Mesendoderm (in vitro differentiated cells): ENCODE measurements at regions not wholly inside any gene's neighbourhood (a gene's known extent, or its start where the extent isn't known, plus 50 kb on each side); places are given as distances from the start of the nearest gene placed in this dataset.

Source experiments
- DNase-seq: peaks from one replicate; pipeline ENCODE4 v3.0.0; 2013
- H2AK5ac ChIP-seq: 2 replicates; pipeline ENCODE4 v1.6.1; 2013; ENCODE audit warnings: low read length, inconsistent platforms
- H2BK120ac ChIP-seq: 2 replicates; pipeline ENCODE4 v1.6.1; 2013; ENCODE audit warnings: low read depth, mild to moderate bottlenecking, low read length, moderate library complexity, mixed read lengths
- H2BK15ac ChIP-seq: replicated peaks from 2 replicates; pipeline ENCODE4 v1.6.1; 2013; ENCODE audit warnings: low read depth, mild to moderate bottlenecking, moderate library complexity
- H2BK5ac ChIP-seq: 2 replicates; pipeline ENCODE4 v1.6.1; 2013; ENCODE audit warnings: low read length, inconsistent platforms
- H3K18ac ChIP-seq: 2 replicates; pipeline ENCODE4 v1.6.1; 2013; ENCODE audit warnings: mild to moderate bottlenecking, low read length, mixed read lengths
- H3K23ac ChIP-seq: one replicate; pipeline ENCODE4 v1.6.1; 2013; ENCODE audit warnings: low read length
- H3K27ac ChIP-seq: 2 replicates; pipeline ENCODE4 v1.5.1; 2013; ENCODE audit warnings: low read depth, mild to moderate bottlenecking, inconsistent platforms, low read length, moderate library complexity
- H3K27me3 ChIP-seq: 2 replicates; pipeline ENCODE4 v1.6.1; 2013; ENCODE audit warnings: low read length, control low read depth, mild to moderate bottlenecking, inconsistent platforms; ENCODE audit not compliant: insufficient read depth, poor library complexity
- H3K36me3 ChIP-seq: 2 replicates; pipeline ENCODE4 v1.6.1; 2013; ENCODE audit warnings: low read length, inconsistent platforms; ENCODE audit not compliant: control insufficient read depth, insufficient read depth
- H3K4ac ChIP-seq: one replicate; pipeline ENCODE4 v1.6.1; 2013; ENCODE audit warnings: low read depth, mild to moderate bottlenecking, low read length, moderate library complexity
- H3K4me1 ChIP-seq: 2 replicates; pipeline ENCODE4 v1.6.1; 2013; ENCODE audit warnings: low read depth, low read length, inconsistent platforms; ENCODE audit not compliant: control insufficient read depth
- H3K4me2 ChIP-seq: 2 replicates; pipeline ENCODE4 v1.6.1; 2013; ENCODE audit warnings: low read length
- H3K4me3 ChIP-seq: 2 replicates; pipeline ENCODE4 v1.5.1; 2013; ENCODE audit warnings: mild to moderate bottlenecking, low read length
- H3K56ac ChIP-seq: one replicate; pipeline ENCODE4 v1.6.1; 2013; ENCODE audit warnings: low read length
- H3K79me1 ChIP-seq: 2 replicates; pipeline ENCODE4 v1.6.1; 2013; ENCODE audit warnings: low read length, inconsistent platforms
- H3K79me2 ChIP-seq: 2 replicates; pipeline ENCODE4 v1.6.1; 2013; ENCODE audit warnings: mild to moderate bottlenecking, low read length; ENCODE audit not compliant: control insufficient read depth, insufficient read depth
- H3K9ac ChIP-seq: 2 replicates; pipeline ENCODE4 v1.6.1; 2013; ENCODE audit warnings: low read length, inconsistent platforms
- H4K5ac ChIP-seq: one replicate; pipeline ENCODE4 v1.6.1; 2013; ENCODE audit warnings: low read length
- H4K8ac ChIP-seq: one replicate; pipeline ENCODE4 v1.6.1; 2013; ENCODE audit warnings: low read depth, mild to moderate bottlenecking, control low read depth, low read length, moderate library complexity
- WGBS: extraction: QIAGEN DNeasy Blood & Tissue Kit; methylation state at CpG from one replicate; pipeline ENCODE4 v1.1.7; 2013; ENCODE audit warnings: low lambda C conversion rate, missing lambda C conversion rate; ENCODE audit not compliant: insufficient coverage; ENCODE audit errors: extremely low coverage; 5-methylcytosine and 5-hydroxymethylcytosine counted together

DNA sequence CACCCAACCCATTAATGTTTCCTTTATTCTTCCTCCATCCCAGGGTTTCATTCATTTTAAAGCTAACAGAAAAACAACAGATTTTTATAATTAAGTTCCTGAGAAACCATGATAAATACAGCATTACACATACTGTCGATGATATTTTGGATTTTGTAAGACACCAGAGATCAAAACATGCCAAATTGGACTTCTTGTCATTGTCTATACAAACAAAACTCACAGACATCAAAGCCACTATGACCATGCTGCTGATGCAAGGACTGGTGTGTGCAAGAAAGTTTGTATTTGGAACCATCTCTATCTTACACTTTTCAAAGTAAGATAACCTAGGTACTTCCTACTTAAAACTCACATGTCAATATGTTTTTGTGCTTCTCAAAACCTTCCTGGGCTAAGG is 294.0 kb upstream of the UGT8 start:
- no peak overlapping the region for H2BK120ac ChIP-seq
- no peak overlapping the region for H3K56ac ChIP-seq
- WGBS: no CpG with 5 or more reads among the region's 1 CpG
- no peak overlapping the region for H4K5ac ChIP-seq
- H3K18ac ChIP-seq: no peak overlapping the region
- H4K8ac ChIP-seq: no peak overlapping the region
- no peak overlapping the region for H3K4me2 ChIP-seq
- DNase-seq: no peak
- no peak overlapping the region for H2AK5ac ChIP-seq
- no peak overlapping the region for H3K9ac ChIP-seq
- no peak overlapping the region for H3K4me3 ChIP-seq
- H3K4ac ChIP-seq: no peak overlapping the region
- no peak overlapping the region for H2BK15ac ChIP-seq
- no peaks in the 10 kb centered on the region for H3K79me1 ChIP-seq
- H3K79me2 ChIP-seq: no peaks in the 10 kb centered on the region
- H3K27me3 ChIP-seq: no peaks in the 10 kb centered on the region
- H3K23ac ChIP-seq: no peak overlapping the region
- H2BK5ac ChIP-seq: no peak overlapping the region
- H3K4me1 ChIP-seq: no peaks in the 10 kb centered on the region
- no peak overlapping the region for H3K27ac ChIP-seq
- H3K36me3 ChIP-seq: no peaks in the 10 kb centered on the region

DNA sequence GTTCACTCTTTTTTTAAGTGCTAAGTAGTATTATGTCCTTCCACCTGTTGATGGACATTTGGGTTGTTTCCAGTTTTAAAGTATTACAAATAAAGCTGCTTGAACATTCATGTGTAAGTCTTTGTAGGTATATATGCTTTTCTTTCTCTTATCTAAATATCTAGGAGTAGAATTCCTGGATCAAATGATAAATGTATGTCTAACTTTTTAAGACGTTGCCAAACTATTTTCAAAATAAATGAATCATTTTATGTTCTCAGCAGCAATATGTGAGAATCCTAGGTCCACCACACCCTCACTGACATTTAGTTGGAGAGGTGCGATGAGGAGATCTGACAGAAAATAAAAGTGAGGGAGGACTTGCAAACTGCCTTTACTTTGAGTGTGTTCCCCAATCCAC is 291.7 kb upstream of the UGT8 start:
- Histone ChIP-seq H2BK120ac (no peak overlapping the region), H3K56ac (no peak overlapping the region), H3K27me3 (no peaks in the 10 kb centered on the region), H3K4me2 (no peak overlapping the region), H4K8ac (no peak overlapping the region), H3K9ac (no peak overlapping the region), H3K4me1 (no peaks in the 10 kb centered on the region), H3K36me3 (no peaks in the 10 kb centered on the region), H2AK5ac (no peak overlapping the region), H3K4ac (no peak overlapping the region), H3K79me1 (no peaks in the 10 kb centered on the region), H3K23ac (no peak overlapping the region), H3K79me2 (no peaks in the 10 kb centered on the region), H2BK15ac (no peak overlapping the region), H3K18ac (no peak overlapping the region), H2BK5ac (no peak overlapping the region), H4K5ac (no peak overlapping the region), H3K27ac (no peak overlapping the region), H3K4me3 (no peak overlapping the region)
- whole genome bisulfite sequencing: no CpG with 5 or more reads among the region's 2 CpGs
- DNase-seq: no peak

DNA sequence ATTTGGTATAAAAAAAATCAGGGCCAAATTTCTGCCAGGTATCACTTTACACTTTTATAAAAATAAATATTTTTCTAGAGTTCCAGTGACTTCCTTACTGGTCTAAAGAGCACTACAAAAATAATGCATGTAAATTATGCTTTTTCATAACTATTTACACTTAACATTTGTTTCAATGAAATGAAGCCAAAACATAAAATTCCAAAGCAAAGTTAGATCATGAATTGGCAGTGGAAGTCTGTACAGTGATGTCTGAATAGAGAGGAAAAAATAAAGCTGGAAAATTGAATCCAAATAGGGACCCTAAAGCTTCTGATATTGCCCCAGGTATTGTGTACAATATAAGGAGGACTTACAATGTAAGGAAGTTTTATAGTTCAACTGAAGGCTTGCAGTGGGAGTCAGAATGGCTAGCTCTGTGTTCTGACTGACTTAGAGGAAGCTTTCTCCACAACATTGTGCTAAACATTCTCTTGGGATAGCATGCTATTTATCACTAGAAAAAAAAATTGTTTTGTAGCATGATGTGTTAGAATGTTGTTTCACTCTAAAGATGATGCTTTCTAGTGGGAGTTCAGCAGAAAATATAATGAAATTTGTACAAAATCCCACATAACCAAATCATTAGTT is 288.2 kb upstream of the UGT8 start:
- Histone ChIP-seq H3K4ac (no peak overlapping the region), H2AK5ac (no peak overlapping the region), H4K5ac (no peak overlapping the region), H3K27me3 (no peaks in the 10 kb centered on the region), H3K4me1 (no peaks in the 10 kb centered on the region), H3K18ac (no peak overlapping the region), H3K4me2 (no peak overlapping the region), H3K56ac (no peak overlapping the region), H3K36me3 (no peaks in the 10 kb centered on the region), H3K79me2 (no peaks in the 10 kb centered on the region), H3K79me1 (no peaks in the 10 kb centered on the region), H3K4me3 (no peak overlapping the region), H2BK15ac (no peak overlapping the region), H4K8ac (no peak overlapping the region), H3K9ac (no peak overlapping the region), H2BK120ac (no peak overlapping the region), H3K27ac (no peak overlapping the region), H2BK5ac (no peak overlapping the region), H3K23ac (no peak overlapping the region)
- no peak for DNase-seq

DNA sequence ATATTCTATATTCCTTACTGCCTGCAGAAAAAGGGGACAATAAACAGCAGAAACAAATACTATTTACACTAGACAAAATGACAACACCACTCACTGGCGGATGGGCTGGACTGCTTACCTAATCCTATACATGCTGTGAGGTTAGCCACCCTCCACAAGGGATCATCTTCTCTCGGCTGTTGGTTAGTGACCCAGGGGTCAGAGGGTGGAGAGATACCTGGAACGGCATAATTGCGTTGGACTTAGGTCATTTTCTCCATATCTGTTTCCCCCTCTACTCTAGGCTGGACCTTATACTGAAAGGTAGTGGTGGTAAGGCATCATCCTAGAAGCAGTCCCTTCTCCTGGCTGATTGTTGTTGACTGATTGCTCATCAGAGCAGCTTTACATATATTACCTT is 286.8 kb upstream of the UGT8 start:
- WGBS: no CpG with 5 or more reads among the region's 4 CpGs
- H4K8ac ChIP-seq: no peak overlapping the region
- no peak for DNase-seq

DNA sequence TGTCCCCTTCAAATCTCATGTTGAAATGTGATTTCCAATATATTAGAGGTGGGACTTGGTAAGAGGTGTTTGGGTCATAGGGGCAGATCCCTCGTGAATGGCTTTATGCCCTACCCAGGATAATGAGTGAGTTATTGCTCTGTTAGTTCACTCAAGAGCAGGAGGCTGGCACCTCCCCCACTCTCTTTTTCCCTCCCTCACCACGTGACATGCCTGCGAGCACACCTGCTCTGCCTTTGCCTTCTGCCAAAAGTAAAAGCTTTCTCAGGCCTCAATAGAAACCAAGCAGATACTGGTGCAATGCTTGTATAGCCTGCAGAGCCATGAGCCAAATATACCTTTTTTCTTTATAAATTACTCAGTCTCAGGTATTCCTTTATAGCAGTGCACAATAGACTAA is 286.3 kb upstream of the UGT8 start:
- no peak overlapping the region for H3K4ac ChIP-seq
- no peak overlapping the region for H3K27ac ChIP-seq
- H4K8ac ChIP-seq: no peak overlapping the region
- H2BK120ac ChIP-seq: no peak overlapping the region
- H3K56ac ChIP-seq: no peak overlapping the region
- no peak overlapping the region for H2BK15ac ChIP-seq
- no peak overlapping the region for H3K18ac ChIP-seq
- no peak for DNase-seq
- no peak overlapping the region for H3K23ac ChIP-seq
- no peak overlapping the region for H3K9ac ChIP-seq
- no peak overlapping the region for H4K5ac ChIP-seq
- H3K4me2 ChIP-seq: no peak overlapping the region
- no peaks in the 10 kb centered on the region for H3K4me1 ChIP-seq
- H3K4me3 ChIP-seq: no peak overlapping the region
- no peaks in the 10 kb centered on the region for H3K79me2 ChIP-seq
- no peak overlapping the region for H2BK5ac ChIP-seq
- H3K27me3 ChIP-seq: no peaks in the 10 kb centered on the region
- H3K36me3 ChIP-seq: no peaks in the 10 kb centered on the region
- no peaks in the 10 kb centered on the region for H3K79me1 ChIP-seq
- no CpG with 5 or more reads among the region's 3 CpGs for WGBS
- H2AK5ac ChIP-seq: no peak overlapping the region

More for the DNA sequence above, 286.8 kb upstream of the UGT8 start:
- Histone ChIP-seq H3K4ac (no peak overlapping the region), H3K9ac (no peak overlapping the region), H2BK15ac (no peak overlapping the region), H3K4me1 (no peaks in the 10 kb centered on the region), H4K5ac (no peak overlapping the region), H2BK5ac (no peak overlapping the region), H2BK120ac (no peak overlapping the region), H3K79me2 (no peaks in the 10 kb centered on the region), H3K27ac (no peak overlapping the region), H3K4me2 (no peak overlapping the region), H3K27me3 (no peaks in the 10 kb centered on the region), H3K23ac (no peak overlapping the region), H3K56ac (no peak overlapping the region), H3K4me3 (no peak overlapping the region), H3K36me3 (no peaks in the 10 kb centered on the region), H2AK5ac (no peak overlapping the region), H3K18ac (no peak overlapping the region), H3K79me1 (no peaks in the 10 kb centered on the region)

DNA sequence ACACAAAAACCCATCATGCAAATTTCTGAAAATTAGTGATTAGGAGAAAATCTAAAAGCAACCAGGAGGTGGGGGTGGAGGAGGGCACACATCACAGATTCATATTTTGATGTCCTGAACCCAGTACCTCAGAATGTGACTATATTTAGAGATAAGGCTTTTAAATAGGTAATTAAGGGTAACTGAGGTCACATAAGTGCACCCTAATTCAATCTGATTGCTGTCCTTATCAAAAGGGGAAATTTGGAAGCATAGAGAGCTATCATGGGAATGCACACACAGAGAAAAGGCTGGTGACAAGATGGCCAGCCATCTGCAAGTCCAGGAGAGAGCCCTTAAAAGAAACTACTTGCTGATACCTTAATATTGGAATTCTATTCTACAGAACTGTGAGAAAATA is 281.8 kb upstream of the UGT8 start:
- Histone ChIP-seq H2BK15ac (no peak overlapping the region), H3K27ac (no peak overlapping the region), H4K5ac (no peak overlapping the region), H3K4ac (no peak overlapping the region), H3K56ac (no peak overlapping the region), H3K27me3 (no peaks in the 10 kb centered on the region), H3K9ac (no peak overlapping the region), H3K4me2 (no peak overlapping the region), H3K79me2 (no peaks in the 10 kb centered on the region), H4K8ac (no peak overlapping the region), H3K4me1 (no peaks in the 10 kb centered on the region), H3K36me3 (no peaks in the 10 kb centered on the region), H2BK120ac (no peak overlapping the region), H2AK5ac (no peak overlapping the region), H3K18ac (no peak overlapping the region), H2BK5ac (no peak overlapping the region), H3K23ac (no peak overlapping the region), H3K79me1 (no peaks in the 10 kb centered on the region), H3K4me3 (no peak overlapping the region)
- no peak for DNase-seq
